Ascending aorta (tissue), 2 donors: ENCODE measurements at regions not wholly inside any gene's neighbourhood (a gene's known extent, or its start where the extent isn't known, plus 50 kb on each side); places are given as distances from the start of the nearest gene placed in this dataset.

Source experiments
- DNase-seq, 2 donors: peaks; one replicate each; pipeline ENCODE4 v3.0.0-alpha.2; 2019; ENCODE audit warnings: low spot score in 2 of 2
- H3K27ac ChIP-seq, 2 donors: fragments of 200-600 bp; sonication (generic); one replicate each; pipeline ENCODE4 v1.5.1; 2016 to 2017; ENCODE audit warnings: mild to moderate bottlenecking in 1 of 2
- H3K27me3 ChIP-seq: fragments of 200-600 bp; sonication (generic); one replicate; pipeline ENCODE4 v1.5.1; 2017
- H3K36me3 ChIP-seq, 2 donors: fragments of 200-600 bp; sonication (generic); one replicate each; pipeline ENCODE4 v1.5.1; 2016
- H3K4me1 ChIP-seq, 2 donors: fragments of 200-600 bp; sonication (generic); one replicate each; pipeline ENCODE4 v1.5.1; 2016 to 2017; ENCODE audit warnings: mild to moderate bottlenecking in 1 of 2
- H3K4me3 ChIP-seq, 2 donors: fragments of 200-600 bp; sonication (generic); one replicate each; pipeline ENCODE4 v1.5.1; 2016 to 2017; ENCODE audit warnings: mild to moderate bottlenecking in 1 of 2
- H3K9me3 ChIP-seq, 2 donors: fragments of 200-600 bp; sonication (generic); one replicate each; pipeline ENCODE4 v1.5.1; 2016
- intact Hi-C: fragments of 100-400 bp; cut with DNase I; formaldehyde crosslinking; loops from one replicate; pipeline ENCODE4 v1.15.1; 2023
- TF ChIP-seq, protein P1 (sequence below), 3 experiments: fragments of 200-600 bp in 2 of 3; fragments of 450-650 bp in 1 of 3; sonication (generic) in 2 of 3; IDR thresholded peaks; one replicate each; pipeline ENCODE4 v1.5.1; 2016 to 2019; ENCODE audit warnings: antibody characterized with exemption in 3 of 3, mild to moderate bottlenecking in 1 of 3, moderate library complexity in 1 of 3

DNA sequence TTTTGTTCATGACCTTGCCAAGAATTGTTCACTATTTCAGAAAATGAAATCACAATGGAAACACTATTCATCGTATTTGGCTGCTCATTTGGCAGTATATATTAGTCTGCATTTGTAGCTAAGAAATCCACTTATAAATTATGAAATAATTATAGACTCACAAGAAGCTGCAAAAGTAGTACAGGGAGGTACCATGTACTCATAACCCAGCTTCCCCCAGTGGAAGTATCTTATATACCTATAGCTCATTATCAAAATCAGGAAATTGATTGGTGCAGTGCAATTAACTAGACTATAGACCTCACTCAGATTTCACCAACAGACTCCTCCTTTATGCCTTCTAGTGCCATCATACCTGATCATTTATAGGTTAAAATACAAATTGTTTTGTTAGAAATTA lies 178.8 kb upstream of the VASH1 start:
- Histone ChIP-seq H3K27ac (no peak overlapping the region), H3K27me3 (no peaks in the 10 kb centered on the region), H3K4me1 (no peaks in the 10 kb centered on the region), H3K9me3 (peaks cover 0 to 6% of the 10 kb centered on the region in 2 donors), H3K36me3 (no peaks in the 10 kb centered on the region), H3K4me3 (no peak overlapping the region)
- no peak for DNase-seq
- TF ChIP-seq, protein P1, sequence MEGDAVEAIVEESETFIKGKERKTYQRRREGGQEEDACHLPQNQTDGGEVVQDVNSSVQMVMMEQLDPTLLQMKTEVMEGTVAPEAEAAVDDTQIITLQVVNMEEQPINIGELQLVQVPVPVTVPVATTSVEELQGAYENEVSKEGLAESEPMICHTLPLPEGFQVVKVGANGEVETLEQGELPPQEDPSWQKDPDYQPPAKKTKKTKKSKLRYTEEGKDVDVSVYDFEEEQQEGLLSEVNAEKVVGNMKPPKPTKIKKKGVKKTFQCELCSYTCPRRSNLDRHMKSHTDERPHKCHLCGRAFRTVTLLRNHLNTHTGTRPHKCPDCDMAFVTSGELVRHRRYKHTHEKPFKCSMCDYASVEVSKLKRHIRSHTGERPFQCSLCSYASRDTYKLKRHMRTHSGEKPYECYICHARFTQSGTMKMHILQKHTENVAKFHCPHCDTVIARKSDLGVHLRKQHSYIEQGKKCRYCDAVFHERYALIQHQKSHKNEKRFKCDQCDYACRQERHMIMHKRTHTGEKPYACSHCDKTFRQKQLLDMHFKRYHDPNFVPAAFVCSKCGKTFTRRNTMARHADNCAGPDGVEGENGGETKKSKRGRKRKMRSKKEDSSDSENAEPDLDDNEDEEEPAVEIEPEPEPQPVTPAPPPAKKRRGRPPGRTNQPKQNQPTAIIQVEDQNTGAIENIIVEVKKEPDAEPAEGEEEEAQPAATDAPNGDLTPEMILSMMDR (IDR thresholded peaks at IDR 0.05): no peak
- intact Hi-C loops: no loop called here

DNA sequence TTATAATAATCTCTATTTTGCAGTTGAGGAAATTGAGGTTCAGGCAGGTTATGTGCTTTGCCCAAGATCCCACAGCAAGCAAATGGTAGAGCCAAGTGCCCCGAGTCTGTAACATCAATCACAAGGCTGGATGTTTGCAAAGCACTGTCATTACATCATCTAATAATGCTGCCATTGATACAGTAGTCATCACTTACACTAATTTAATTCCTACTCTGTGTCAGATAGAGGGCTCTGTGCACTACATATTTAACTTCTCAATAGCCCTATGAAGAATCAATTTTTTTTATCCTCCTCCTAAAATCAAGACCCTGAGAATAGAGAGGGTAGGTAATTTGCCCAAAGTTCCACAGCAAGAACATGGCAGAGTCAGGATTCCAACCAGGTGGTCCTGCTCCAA lies 178.1 kb upstream of the VASH1 start:
- no peak for DNase-seq
- TF ChIP-seq, protein P1 (IDR thresholded peaks at IDR 0.05): no peak
- H3K27me3 ChIP-seq: no peaks in the 10 kb centered on the region
- H3K36me3 ChIP-seq: no peaks in the 10 kb centered on the region
- H3K4me3 ChIP-seq: no peak overlapping the region
- peaks cover 0 to 5% of the 10 kb centered on the region in 2 donors for H3K9me3 ChIP-seq
- no peaks in the 10 kb centered on the region for H3K4me1 ChIP-seq
- H3K27ac ChIP-seq: no peak overlapping the region
- intact Hi-C loops: no loop called here

DNA sequence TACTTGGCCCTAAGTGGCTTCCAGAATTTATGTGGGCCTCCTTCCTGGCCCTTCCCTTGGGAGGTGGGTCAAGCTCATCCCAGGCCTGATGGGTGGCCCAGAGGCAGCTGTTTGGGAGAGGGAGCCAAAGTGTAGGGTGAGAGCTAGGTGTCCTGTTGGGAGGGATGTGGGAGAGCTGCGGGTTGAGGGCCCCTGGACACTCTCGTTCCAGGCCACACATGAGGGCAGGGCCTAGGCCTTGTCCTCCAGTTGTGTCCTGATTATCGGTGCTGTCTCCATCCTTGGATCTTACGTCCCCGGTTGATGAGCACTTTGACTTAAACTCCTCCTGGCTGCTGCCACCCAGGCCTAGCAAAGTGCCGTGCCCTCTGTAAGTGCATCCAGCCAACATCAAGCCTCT lies 177.5 kb upstream of the VASH1 start:
- Histone ChIP-seq H3K27me3 (no peaks in the 10 kb centered on the region), H3K9me3 (no peaks in the 10 kb centered on the region), H3K36me3 (no peaks in the 10 kb centered on the region), H3K4me3 (no peak overlapping the region), H3K27ac (no peak overlapping the region), H3K4me1 (no peaks in the 10 kb centered on the region)
- TF ChIP-seq, protein P1 (IDR thresholded peaks at IDR 0.05): no peak
- no peak for DNase-seq
- intact Hi-C loops: loop anchor here (2.0 kb wide), 1 partner anchor 35 kb away; no protein-coding TSS in a partner anchor

DNA sequence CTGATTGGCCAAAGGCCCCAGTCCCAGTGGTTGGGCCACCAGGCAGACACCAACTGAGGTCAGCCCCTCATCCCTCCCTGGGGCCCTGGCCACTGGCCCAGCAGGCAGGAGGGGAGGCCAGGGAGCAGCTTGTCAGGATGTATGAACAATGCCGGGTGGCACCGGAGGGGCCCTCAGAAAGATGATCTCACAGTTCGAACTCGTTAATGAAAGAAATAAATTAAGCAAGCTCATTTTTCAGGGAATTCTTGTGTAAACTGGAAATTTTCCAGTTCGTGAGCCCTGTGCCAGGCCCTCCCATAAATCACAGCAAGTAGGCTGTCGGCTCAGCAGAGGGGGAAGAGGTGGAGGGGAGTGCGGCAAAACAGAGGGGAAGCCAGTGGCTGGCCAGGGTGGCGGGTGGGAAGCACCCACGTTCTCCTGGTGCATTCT lies 177.0 kb upstream of the VASH1 start:
- intact Hi-C loops: loop anchor here (2.0 kb wide), 1 partner anchor 35 kb away; no protein-coding TSS in a partner anchor
- Histone ChIP-seq H3K9me3 (no peaks in the 10 kb centered on the region), H3K27ac (no peak overlapping the region), H3K4me3 (no peak overlapping the region), H3K36me3 (no peaks in the 10 kb centered on the region), H3K27me3 (no peaks in the 10 kb centered on the region), H3K4me1 (no peaks in the 10 kb centered on the region)
- DNase-seq: no peak
- TF ChIP-seq, protein P1 (IDR thresholded peaks at IDR 0.05): no peak

DNA sequence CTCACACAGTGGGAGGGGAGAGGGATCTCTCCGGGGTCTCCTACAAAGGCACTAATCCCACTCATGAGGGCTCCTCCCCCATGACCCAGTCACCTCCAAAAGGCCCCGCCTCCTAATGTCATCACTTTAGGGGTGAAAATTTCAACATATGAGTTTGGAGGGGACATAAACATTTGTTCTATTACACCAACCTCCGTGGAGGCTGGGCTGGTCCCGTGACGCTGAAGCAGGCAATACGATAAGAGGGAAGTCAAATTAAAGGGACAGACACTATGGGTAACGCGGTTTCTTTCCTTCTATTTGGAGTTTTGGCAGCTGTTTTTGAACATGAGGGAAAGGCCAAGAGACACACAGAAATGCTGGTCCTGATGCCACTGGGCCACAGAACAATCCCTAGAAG lies 175.7 kb upstream of the VASH1 start:
- Histone ChIP-seq H3K27ac (no peak overlapping the region), H3K4me3 (no peak overlapping the region), H3K36me3 (no peaks in the 10 kb centered on the region), H3K4me1 (no peaks in the 10 kb centered on the region), H3K9me3 (no peaks in the 10 kb centered on the region), H3K27me3 (no peaks in the 10 kb centered on the region)
- TF ChIP-seq, protein P1 (IDR thresholded peaks at IDR 0.05): no peak
- DNase-seq: no peak
- intact Hi-C loops: loop anchor here (2.0 kb wide), 1 partner anchor 37 kb away; no protein-coding TSS in a partner anchor

DNA sequence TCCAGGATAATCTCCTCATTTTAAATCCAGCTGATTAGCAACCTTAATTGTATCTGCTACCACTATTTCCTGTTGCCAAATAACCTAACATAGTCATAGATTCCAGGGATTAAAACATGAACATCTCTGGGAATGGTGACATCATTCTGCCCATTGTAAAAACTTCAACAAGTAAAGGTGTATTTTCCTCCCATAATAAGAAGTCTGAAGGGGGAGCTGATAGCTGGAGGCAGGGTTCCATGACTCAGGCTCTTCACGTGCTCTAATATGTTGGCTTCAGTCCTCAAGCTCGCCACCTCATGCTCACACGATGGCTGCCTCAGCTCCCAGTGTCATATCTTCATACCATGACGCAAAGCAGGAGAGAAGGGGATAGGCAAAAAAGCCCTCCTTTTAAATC lies 172.0 kb upstream of the VASH1 start:
- Histone ChIP-seq H3K27ac (no peak overlapping the region), H3K27me3 (no peaks in the 10 kb centered on the region), H3K4me1 (no peaks in the 10 kb centered on the region), H3K4me3 (no peak overlapping the region), H3K9me3 (no peaks in the 10 kb centered on the region), H3K36me3 (no peaks in the 10 kb centered on the region)
- intact Hi-C loops: no loop called here
- DNase-seq: no peak
- TF ChIP-seq, protein P1 (IDR thresholded peaks at IDR 0.05): no peak
